ENCODE measurements at regions not wholly inside any gene's neighbourhood (a gene's known extent, or its start where the extent isn't known, plus 50 kb on each side); places are given as distances from the start of the nearest gene placed in this dataset.
"Not testable (repeated sequence)": the region's sequence is repeated elsewhere in the genome, so short reads cannot be mapped to it uniquely, and the experiment has no call there.

DNA sequence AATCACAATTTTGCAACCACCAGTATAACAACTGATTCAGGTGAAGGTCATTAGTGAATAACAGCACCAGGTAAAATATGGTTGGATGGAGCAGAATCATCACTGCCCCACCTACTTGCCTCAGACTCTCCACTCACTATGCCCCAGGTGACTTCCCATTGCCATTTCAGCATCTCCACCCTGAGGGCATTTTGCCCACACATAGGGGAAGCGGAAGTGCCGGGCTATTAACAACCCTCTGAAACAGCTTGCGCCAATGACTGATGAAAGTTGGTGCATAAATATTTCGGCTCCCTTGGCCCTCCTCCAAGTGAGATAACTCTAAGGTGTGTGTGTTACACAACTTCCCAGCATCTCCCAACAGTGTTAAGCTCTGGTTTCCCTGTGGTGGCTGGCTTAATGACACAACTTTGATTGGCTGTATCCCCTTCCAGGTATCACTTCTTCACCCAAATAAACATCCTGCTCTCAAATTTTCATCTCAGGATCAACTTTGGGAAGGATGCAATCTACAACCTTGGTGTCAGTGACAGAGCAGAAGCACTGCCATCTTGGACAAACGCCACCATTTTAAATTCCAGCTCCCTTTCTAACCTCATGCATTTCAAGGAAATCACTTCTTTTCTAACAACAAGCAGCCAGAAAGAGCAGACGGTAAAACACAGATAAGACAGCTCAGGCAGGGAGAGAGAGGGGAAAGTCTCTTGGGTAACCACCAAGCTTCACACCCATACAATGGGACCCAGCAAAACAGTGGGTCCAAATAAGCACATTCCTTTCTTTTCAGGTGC lies 73.6 kb upstream of the PPP2R5C start:
- in situ Hi-C loops (cut with HindIII; ENCODE audit: low pct_ligation_motif_present, low pct_unique_long_range_greater_than_20kb, low sequenced_read_pairs) = no loop called here
- no peak for DNase-seq

DNA sequence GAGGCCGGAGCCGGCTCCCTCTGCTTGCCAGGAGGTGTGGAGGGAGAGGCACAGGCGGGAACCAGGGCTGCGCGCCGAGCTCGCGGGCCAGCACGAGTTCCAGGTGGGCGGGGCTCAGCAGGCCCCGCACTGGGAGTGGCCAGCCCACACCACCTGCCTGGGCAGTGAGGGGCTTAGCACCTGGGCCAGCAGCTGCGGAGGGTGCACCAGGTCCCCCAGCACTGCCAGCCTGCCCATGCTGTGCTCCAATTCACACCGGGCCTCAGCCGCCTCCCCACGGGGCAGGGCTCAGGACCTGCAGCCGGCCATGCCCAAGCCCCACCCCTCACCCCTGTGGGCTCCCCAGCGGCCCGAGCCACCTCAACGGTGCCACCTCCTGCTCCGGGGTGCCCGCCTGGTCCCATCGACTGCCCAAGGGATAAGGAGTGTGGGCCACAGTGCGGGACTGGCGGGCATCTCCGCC lies 72.4 kb upstream of the PPP2R5C start:
- in situ Hi-C loops (cut with HindIII; ENCODE audit: low pct_ligation_motif_present, low pct_unique_long_range_greater_than_20kb, low sequenced_read_pairs) = no loop called here
- no peak for DNase-seq

DNA sequence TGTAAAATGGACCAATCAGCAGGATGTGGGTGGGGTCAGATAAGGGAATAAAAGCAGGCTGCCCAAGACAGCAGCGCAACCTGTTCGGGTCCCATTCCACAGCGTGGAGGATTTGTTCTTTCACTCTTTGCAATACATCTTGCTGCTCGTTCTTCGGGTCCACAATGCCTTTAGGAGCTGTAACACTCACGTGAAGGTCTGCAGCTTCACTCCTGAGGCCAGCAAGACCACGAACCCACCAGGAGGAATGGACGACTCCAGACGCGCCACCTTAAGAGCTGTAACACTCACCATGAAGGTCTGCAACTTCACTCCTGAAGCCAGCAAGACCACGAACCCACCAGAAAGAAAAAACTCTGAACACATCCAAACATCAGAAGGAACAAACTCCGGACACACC lies 71.5 kb upstream of the PPP2R5C start:
- DNase-seq; in situ Hi-C loops (cut with HindIII; ENCODE audit: low pct_ligation_motif_present, low pct_unique_long_range_greater_than_20kb, low sequenced_read_pairs): not testable (repeated sequence)

DNA sequence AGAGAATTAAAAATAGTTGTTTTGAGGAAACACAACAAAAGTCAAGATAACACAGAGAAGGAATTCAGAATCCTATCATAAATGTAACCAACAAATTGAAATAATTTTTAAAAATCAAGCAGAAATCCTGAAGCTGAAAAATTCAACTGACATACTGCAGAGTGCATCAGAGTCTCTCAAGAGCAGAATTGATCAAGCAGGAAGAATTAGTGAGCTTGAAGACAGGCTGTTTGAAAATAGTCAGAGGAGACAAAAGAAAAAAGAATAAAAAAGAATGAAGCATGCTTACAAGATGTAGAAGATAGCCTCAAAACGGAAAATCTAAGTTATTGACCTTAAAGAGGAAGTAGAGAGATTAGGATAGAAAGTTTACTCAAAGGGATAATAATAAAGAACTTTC lies 65.8 kb upstream of the PPP2R5C start:
- no peak for DNase-seq
- in situ Hi-C loops (cut with HindIII; ENCODE audit: low pct_ligation_motif_present, low pct_unique_long_range_greater_than_20kb, low sequenced_read_pairs) = no loop called here

DNA sequence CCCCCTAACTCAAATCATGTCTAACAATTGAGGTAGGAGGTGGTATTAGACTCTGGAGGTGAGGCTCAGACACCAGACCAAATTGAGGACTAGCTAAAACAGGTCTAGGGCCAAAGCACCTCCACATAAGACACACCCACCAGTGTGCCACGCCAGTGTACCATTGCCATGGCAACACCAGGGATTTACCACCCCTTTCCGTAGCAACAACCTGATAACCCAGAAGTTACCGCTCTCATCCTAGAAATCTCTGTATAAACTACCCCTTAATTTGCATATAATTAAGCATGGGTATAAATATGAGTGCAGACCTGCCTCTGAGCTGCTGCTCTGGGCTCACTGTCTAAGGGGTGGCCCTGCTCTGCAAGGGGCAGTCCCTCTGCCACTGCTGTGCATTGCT lies 57.4 kb upstream of the PPP2R5C start:
- in situ Hi-C loops (cut with HindIII; ENCODE audit: low pct_ligation_motif_present, low pct_unique_long_range_greater_than_20kb, low sequenced_read_pairs) = no loop called here
- no peak for DNase-seq

DNA sequence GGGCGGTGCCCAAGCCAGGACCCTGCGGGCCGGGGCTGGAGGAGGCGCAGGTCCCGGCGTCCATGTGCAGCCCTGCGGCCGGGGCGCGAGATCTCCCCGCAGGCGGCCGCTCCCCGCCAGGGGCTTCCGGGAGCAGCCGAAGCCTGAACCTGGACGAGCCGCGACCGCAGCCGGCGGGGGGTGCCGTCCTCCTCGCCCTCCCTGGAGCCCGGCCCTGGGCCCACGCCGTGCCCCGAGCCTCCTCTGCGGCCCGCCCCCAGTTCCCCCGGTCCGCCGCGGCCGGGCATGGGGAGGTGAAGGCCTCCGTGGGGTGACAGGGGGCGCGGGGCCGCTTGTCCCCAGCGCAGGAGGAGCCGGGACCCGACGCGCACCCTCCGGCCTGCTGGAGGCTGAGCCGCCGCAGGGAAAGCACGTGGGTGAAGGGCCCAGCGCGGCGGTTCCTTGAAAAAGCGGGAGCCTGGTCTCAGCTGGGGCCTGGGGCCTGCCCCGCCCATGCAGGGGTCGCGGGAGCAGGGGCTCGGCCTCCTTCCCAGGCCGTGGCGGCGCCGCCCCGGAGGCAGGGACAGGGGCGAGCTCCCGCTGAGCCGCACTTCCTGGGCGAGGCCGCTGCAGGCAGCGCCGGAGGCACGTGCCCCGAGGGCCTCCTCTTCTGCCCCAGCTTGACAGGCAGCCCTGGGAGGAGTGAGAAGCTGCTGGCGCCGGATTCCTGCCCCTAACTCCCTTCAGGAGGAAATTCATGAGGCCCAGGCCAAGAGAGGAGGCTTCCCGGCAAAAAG lies 55.6 kb upstream of the PPP2R5C start:
- in situ Hi-C loops (cut with HindIII; ENCODE audit: low pct_ligation_motif_present, low pct_unique_long_range_greater_than_20kb, low sequenced_read_pairs) = no loop called here
- no peak for DNase-seq

DNA sequence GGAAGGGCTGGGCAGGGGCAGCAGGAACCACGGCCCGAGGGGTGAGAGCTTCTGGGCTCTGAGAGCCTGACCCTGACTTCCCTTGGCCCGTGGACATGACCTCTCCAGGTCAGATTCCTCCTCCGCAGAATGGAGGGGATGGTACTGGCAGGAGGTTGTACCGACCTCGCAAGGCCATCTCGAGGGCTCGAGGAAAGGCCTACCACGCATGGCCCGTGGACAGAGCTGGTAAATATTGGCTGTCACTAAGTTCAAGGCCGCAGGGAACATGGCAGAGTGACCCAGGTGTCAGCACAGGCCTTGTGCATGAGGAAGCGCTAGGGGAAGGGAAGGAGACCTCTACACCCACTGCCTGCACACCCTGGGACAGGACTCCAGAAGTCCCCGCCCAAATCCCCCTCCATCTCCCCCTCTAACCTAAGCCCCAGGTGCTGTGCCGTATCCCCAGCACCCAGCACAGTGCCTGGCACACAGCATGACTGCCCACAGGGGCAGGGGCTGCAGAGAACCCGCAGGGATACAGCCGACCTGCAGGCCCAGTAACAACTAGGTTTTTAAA lies 54.9 kb upstream of the PPP2R5C start:
- no peak for DNase-seq
- in situ Hi-C loops (cut with HindIII; ENCODE audit: low pct_ligation_motif_present, low pct_unique_long_range_greater_than_20kb, low sequenced_read_pairs) = no loop called here

DNA sequence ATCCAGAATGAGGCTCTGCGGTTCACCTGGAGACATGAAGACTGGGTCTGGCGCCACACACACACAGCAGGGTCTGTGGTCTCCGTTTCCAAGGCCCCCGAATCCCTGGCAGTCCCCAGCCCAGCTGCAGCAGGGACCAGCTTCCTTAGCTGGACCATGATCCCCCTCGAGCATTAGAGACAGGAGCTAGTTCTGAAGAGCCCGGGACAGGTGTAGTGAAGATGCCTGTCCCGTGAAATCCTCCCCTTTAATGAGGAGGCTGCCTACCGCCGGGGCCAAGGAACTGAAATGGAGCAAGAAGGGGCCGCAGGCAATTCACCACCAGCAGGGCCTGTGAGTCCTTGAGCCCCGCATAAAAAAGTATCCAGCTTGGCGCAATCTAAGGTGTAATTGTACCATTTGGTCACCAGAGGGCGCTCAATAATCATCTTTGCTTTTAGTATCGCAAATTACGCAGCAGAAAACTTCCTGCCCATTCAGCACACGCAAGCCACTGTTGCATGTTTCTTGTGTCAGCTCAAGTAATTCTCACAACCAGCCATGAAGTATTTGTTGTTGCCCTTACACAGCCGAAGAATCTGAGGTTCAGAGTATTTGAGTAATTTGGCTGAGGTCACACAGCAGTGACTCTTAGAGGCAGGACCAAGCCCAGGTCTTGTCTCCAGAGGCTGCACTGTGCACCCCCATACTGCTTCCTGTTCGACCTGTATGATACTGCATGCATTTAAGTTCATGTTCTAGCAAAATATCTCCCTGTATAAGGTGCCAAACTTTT lies 54.3 kb upstream of the PPP2R5C start:
- peak; percentile 64 for DNase-seq
- in situ Hi-C loops (cut with HindIII; ENCODE audit: low pct_ligation_motif_present, low pct_unique_long_range_greater_than_20kb, low sequenced_read_pairs) = no loop called here

DNA sequence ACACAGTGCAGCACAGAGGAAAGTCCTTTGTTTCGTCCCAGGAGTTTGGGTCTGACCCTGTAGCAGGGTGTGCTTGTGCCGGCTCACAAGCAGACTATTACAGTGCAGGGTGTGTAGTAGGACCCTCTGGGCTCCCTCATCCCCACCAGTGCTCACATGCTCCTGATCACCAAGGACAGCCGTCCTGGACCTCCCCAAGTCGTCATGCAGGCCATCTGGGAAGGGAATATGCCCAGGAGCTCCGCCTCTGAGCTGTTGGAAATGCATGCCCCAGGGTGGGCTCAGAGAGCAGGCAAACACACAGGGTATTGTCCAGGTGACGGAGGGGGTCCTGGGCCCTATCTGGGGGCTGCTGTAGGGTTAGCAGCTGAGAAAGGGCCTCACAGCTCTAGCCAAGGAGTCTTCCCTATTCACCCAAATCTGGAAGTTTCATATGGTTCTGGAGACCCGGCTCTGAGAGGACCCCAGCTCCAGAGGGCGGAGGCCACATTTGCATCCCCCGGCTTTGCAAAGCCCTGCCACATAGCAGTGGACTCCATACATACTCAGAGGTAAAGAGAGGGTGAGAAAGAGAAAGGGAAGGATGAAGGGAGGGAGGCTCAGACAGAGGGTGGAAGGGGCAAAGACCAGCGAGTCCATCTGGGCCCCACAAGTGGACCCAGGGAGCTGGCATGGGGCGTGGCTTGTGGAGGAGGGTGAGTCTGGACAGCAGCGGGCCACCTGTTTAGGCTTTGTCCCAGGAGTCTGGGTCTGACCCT lies 53.5 kb upstream of the PPP2R5C start:
- in situ Hi-C loops (cut with HindIII; ENCODE audit: low pct_ligation_motif_present, low pct_unique_long_range_greater_than_20kb, low sequenced_read_pairs) = no loop called here
- DNase-seq = no peak

DNA sequence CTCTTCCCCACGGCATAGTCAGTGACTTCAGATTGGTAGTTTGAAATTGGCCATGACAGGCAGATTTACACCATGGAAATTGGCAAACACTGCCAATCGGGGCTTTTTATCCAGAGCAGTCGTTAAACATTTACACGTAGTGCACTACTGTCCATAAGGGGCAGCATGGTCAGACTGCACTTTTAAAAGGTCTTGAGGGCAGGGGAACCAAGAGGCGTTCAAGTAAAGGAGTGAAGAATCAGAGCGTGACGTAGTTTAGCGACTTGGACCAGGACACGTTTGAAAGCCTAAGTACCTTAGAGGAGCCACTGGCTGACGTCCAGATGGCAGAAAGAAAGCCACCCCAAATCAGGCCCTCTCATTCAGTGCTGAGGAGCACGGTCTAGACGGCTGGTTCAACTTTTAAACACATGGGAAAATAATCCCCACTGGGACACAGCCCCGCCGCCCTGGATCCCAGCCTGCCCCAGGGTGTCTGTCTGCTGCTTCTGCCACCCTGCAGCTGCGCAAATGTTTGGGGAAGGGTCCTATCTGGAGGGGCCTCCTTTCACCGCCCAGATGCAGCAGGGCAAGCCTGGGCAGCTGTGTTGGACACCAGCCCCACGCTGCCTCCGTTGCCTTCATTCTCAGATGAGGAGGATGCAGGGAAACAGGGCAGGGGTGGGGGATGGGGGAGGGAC lies 52.5 kb upstream of the PPP2R5C start:
- DNase-seq = no peak
- in situ Hi-C loops (cut with HindIII; ENCODE audit: low pct_ligation_motif_present, low pct_unique_long_range_greater_than_20kb, low sequenced_read_pairs) = no loop called here

DNA sequence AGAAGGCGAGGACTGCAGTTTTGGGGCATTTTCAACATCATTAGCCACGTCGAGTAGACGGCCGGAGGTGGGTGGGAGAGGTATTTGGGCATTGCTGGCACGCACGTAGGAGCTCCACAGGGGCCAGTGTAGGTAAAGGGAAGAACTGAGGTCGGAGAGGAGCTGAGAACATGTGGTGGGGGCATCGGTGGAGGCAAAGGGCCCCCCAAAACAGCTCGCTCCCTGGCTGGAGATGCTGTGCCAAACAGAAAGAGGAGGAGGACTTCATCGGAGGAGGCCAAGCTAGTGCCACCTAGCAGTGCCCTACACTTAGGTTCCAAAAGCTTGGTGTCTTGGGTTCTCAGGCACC lies 52.0 kb upstream of the PPP2R5C start:
- no peak for DNase-seq
- in situ Hi-C loops (cut with HindIII; ENCODE audit: low pct_ligation_motif_present, low pct_unique_long_range_greater_than_20kb, low sequenced_read_pairs) = no loop called here

DNA sequence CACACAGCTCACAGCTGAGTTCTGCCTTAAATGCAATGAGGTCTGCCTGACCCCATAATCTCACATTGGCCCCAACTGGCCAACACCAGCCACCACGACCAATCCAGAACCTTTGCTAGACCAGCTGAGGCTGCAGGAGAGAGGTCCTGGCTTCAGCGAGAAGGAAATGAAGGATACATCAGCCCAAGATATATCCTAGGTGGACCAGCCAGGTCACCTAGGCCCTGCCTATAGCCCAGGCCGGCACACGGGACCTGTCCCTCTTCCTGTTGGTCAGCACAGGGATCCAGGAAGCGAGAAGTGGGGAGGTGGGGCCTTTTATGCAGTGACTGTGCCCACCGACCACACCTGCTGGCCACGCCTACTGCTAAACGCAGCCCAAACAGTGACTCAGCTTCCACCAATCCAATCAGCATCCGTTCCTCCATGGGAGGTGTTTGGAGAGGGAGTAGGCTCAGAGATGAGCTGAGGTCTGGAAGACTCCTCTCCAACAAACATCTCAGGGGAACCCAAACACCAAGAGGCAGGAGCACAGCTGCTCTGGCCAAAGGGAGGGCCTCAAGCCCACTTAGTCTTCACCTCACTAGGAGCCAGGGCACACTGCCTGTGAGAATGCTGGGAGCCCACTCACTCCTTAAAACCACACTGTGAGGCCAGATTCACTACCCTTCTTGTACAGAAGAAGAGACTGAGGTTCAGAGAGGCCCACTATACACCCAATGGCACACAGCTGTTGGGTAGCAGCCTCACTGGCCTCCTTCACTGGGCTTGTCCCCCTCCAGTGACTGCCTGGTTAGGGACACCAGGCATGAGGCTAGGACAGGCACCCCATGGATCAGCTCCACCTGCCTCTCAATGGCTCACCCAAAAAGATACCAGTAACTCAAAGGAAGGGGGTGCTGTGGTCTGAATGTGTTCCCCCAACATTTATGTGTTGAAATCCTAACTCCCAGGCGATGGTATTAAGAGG lies 51.3 kb upstream of the PPP2R5C start:
- no peak for DNase-seq
- in situ Hi-C loops (cut with HindIII; ENCODE audit: low pct_ligation_motif_present, low pct_unique_long_range_greater_than_20kb, low sequenced_read_pairs) = no loop called here

DNA sequence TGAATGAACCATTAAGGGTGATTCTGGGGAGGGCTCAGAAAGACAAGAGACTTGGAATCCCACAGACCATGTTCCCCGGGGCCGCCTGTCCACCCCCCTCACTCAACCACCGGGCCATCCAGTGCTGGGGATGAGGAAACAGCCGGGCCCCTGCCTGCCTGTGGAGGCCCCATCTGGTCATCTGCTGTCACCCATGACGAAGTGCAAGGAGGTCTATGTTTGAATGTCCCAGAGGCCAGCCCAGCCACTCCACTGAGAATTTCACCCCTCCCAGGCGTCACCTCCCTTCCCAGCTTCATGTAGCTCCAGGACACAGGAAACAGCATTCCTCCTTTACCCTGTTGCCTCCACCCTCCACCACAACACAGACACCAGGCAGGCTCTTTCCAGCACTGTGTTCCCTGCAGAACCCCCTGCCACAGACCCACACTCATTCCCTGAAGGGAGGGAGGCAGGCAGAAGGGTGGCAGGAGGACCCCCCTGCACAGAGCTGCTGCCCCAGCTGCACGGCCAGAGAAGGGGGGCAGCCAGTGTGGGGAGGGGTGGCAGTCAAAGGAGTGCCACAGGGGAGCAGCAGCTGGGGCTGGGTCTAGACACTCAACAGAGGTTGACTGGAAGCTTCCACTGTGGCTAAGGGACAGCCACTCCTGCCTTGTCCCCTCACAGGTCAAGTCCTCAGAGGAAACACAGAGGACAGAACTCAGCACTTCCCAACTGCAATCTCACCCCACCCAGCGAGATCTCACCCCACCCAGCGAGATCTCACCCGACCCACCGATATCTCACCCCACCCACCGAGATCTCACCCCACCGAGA lies 50.3 kb upstream of the PPP2R5C start:
- no peak for DNase-seq
- in situ Hi-C loops (cut with HindIII; ENCODE audit: low pct_ligation_motif_present, low pct_unique_long_range_greater_than_20kb, low sequenced_read_pairs) = no loop called here

Data from ACHN (cell line).